GM12873 (cell line): ENCODE measurements at regions not wholly inside any gene's neighbourhood (a gene's known extent, or its start where the extent isn't known, plus 50 kb on each side); places are given as distances from the start of the nearest gene placed in this dataset.

Experiments
- TF ChIP-seq, protein P1 (sequence below): IDR thresholded peaks from 2 replicates; pipeline ENCODE4 v1.5.1; 2012; ENCODE audit warnings: low read depth, mild to moderate bottlenecking, moderate library complexity, low read length, control low read depth; ENCODE audit not compliant: insufficient read depth; ENCODE audit errors: missing control alignments

DNA sequence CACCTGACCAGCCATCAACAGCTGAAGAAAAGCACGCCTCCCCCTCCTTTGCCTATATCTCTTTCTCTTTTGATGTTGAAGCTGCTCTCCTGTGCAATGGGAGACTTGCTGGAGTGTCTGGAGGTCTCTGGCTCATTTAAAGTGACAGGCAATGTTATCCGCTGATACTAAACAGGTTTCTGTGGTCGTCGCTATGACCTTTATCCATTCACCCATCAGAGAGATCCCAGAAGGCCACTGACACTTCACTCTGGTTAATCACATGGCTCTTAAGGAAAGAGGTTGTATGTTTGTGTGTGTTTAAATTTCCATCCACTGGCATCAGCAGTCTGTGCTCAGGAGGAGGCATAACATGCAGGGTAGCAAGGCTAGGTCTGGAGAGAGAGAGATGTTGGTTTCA, 277.3 kb downstream of the MTX2 start:
- TF ChIP-seq, protein P1, sequence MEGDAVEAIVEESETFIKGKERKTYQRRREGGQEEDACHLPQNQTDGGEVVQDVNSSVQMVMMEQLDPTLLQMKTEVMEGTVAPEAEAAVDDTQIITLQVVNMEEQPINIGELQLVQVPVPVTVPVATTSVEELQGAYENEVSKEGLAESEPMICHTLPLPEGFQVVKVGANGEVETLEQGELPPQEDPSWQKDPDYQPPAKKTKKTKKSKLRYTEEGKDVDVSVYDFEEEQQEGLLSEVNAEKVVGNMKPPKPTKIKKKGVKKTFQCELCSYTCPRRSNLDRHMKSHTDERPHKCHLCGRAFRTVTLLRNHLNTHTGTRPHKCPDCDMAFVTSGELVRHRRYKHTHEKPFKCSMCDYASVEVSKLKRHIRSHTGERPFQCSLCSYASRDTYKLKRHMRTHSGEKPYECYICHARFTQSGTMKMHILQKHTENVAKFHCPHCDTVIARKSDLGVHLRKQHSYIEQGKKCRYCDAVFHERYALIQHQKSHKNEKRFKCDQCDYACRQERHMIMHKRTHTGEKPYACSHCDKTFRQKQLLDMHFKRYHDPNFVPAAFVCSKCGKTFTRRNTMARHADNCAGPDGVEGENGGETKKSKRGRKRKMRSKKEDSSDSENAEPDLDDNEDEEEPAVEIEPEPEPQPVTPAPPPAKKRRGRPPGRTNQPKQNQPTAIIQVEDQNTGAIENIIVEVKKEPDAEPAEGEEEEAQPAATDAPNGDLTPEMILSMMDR = no peak

GRCh38 chr2:176552501-176553135, 283.4 kb downstream of the MTX2 start:
- TF ChIP-seq, protein P1 = no peak

- TF ChIP-seq, protein P1 = no peak
Observed at GRCh38 chr2:176553685-176554100, 284.5 kb downstream of the MTX2 start.

GRCh38 chr2:176554101-176555048, 285.1 kb downstream of the MTX2 start:
- TF ChIP-seq, protein P1 = peak; percentile 72

DNA sequence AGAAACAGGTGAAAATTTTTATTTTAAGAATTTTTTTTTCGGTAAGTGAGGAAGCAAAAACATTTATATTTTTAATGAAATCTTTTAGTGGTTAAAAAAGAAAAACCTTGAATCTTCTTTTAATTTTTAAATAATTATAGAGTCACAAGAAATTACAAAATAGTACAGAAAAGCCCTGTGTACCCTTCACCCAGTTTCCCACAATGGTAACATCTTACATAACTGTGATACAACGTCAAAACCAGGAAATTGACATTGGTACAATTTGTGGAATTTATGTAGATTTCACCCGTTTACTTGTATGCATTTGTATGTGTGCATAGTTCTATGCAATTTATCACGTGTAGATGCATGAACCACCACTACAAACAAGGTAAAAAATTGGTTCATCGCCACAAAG, 285.9 kb downstream of the MTX2 start:
- TF ChIP-seq, protein P1 = no peak

DNA sequence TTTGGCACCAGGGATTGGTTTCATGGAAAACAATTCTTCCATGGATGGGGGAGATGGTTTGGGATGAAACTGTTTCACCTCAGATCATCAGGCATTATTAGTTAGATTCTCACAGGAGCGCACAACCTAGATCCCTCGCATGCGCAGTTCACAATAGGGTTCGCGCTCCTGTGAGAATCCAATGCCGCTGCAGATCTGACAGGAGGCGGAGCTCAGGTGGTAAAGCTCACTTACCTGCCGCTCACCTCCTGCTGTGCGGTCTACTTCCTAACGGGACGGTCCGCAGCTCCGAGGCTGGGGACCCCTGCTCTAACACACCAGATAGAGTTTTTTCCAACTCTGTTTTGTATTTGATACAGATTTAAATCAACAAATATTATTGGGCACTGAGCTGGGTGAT, 286.5 kb downstream of the MTX2 start:
- TF ChIP-seq, protein P1 = no peak

GRCh38 chr2:176556373-176556772, 287.1 kb downstream of the MTX2 start:
- TF ChIP-seq, protein P1 = no peak
